Activated gamma-delta T cell treated with anti-CD3 and anti-CD28 coated beads, Interleukin-2, amount 50 U/mL, for 16 hours (primary cell): ENCODE measurements at regions not wholly inside any gene's neighbourhood (a gene's known extent, or its start where the extent isn't known, plus 50 kb on each side); places are given as distances from the start of the nearest gene placed in this dataset.

Experiments
- DNase-seq: peaks from one replicate; pipeline ENCODE4 v3.0.0-alpha.2; 2020; ENCODE audit warnings: low read depth

DNA sequence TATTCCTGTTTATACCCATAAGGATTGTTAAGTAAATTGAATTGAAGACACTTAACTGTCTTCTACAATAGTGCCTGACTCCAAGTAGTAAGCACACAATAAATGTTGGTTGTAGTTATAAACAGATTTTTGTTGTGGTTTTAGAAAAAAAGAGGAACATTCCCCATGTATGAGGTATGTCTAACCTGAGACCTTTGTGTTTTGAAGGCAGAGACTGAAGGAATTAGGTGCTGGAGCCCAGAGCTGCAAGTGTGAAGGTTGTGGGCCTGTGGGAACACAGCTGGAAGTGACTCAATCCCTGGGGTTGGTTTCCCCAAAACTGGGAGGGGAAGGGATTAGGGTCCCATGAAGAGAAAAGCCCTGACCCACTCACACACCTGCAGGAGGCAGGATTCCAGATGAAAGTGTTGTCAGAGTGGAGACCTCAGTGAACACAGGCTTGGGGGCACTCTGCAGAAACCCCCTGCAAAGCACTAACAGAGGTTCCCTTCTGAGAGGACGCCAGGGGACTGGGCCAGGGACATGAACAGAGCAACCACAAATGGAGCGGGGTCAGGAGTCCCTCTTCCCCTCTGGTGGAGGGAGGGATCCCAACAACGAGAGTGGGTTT lies 265.1 kb upstream of the KLF14 start:
- no peak for DNase-seq

GRCh38 chr7:130999926-131000325 lies 265.9 kb upstream of the KLF14 start:
- DNase-seq, result no peak

DNA sequence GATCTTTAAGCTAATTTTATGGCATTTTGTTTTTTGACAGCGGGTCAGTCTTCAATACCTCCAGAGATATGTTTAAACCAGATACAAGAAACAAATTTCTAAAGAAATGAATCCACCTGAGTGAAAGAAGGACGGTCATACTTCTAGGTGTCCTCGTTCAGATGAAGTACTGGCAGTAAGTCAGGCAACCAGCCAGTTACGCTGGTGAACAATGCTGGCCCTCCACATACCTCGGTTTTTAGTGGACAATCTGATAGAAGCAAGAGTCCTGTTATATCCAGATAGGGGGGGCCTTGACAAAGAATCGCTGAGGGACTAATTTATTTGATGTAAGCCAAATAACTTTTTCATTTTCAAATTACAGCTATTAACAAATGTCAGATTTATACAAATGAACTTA lies 266.4 kb upstream of the KLF14 start:
- no peak for DNase-seq

DNA sequence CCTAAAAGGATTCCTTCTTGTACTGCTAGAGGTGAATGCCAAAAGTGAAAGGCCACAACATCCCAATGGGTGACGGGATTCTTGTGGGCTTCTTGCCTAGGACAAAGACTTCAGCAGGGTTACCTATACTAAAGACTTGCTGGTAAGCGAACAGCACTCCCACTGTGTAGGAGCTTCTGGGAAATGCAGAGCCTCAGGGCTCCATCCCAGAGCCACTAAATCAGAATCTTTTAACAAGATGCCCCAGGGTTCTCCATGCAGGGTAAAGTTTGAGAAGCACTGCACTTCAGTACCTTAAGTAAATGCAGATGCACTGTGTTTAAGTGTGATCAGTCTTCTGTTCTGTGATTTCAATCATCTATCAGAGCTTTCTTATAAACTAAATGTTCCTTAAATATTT lies 266.9 kb upstream of the KLF14 start:
- no peak for DNase-seq

- no peak for DNase-seq
Measured at GRCh38 chr7:131002600-131002999, 268.6 kb upstream of the KLF14 start.

GRCh38 chr7:131003634-131004033 lies 269.6 kb upstream of the KLF14 start:
- no peak for DNase-seq

GRCh38 chr7:131004371-131004770 lies 270.4 kb upstream of the KLF14 start:
- DNase-seq, result no peak

DNA sequence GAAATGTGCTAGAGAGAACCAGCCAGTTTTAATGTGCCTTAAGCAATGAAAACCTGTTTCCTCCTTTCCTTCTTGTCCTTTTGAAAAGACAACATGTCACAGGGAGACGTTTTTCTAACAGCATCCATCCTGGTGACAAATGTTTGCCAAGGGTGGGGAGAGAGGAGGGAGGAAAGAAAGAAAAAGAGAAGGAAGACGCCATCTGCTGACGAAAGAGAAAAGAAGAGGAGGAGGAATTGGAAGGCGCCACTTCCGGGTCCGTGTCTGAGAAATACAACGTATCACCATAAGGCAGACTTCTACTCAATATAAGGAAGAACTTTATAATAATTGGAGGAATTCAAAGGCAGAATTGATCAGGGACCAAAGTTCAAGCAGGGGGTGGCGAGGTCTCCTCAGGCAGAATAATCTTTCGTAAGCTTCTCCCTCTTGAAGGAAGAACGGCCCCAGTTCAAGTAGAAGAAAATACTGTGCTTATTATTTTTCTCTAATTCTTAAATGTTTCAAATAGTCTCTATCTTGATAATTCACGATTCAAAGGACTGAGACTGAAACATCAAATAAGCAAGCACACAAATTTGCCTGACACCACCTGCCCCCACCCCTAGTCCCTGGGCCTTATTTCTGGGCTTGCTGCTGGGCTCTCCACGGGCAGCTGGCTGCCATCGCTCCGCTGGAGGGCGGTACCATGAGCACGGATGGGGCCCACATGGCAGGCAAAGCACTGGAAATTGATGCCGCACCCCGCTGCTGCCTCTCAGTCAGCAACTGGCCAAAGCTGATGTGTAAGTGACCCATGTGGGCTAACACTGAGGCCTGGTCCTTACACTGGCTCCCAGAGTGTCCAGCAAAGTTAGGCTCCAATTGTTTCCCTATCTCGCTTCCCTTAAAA lies 273.7 kb upstream of the KLF14 start:
- no peak for DNase-seq

- no peak for DNase-seq
Measured at GRCh38 chr7:131008840-131009711, 275.1 kb upstream of the KLF14 start.

- DNase-seq, result no peak
Measured at GRCh38 chr7:131010029-131010716, 276.2 kb upstream of the KLF14 start.

DNA sequence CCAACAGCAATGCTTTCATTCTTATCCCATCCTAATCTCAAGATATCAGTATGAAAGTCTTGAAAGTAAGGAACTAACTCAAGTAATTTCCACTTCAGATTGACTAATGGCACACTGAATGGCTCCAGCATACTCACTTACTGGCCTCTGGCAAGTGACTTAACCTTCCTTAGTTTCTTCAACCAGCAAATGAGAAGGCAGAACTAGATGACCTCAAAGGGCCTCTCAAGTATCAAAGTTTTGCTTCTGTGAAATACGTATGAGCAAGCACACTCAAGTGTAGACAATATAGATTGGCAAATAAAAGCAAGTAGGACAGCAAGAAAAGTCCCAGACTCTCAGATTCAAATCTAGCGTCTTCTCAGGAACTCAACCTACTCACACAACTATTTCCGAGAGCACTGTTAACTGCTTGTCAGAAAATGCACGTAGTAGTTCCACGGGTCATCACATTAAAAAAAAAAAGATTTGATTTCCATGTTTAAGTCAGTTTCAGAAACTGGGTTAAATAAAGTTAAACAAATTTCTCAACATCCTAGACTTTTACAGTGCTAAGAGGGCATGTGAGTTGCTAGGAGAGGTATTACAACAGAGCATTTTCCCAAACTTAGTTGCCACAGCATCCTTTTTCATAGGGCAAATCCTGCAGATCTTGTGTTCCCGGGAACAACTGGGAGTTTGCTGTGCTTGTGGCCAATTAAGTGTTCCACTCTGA lies 276.9 kb upstream of the KLF14 start:
- no peak for DNase-seq

GRCh38 chr7:131011432-131011742 lies 277.4 kb upstream of the KLF14 start:
- no peak for DNase-seq

GRCh38 chr7:131011976-131012375 lies 278.0 kb upstream of the KLF14 start:
- no peak for DNase-seq

- DNase-seq, result no peak
Measured at GRCh38 chr7:131012477-131013031, 278.5 kb upstream of the KLF14 start.

GRCh38 chr7:131013716-131014115 lies 279.7 kb upstream of the KLF14 start:
- no peak for DNase-seq

DNA sequence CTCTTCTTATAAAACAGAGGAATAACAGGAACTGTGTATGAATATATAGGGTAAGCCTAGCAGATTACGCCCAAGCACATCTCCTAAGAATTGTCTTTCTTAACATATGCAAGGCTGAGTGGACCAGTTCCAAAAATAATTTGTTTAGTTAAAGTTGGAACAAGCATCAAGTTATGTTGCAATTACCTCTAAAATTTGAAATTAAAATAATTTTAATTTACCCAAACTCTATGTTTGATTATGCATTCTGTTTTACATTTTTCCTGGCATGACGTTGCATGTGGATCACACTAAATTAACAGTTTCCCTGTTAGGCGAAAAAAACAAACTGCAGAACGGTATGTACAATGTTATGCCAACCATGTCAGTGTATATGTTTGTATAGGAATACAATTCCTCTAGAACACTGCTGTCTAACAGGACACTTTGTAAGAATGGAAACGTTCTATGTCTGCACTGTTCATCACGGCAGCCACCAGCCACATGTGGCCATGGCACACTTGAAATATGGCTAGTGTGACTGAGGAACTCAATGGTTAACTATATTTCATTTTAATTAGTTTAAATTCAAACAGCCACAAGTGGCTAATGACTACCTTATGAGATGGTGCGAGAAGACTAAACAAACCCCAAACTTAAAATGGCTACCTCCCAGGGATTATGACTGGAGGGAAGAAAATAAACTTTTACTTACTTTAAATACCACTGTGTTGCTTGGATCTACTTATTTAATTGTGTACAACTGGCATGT lies 281.1 kb upstream of the KLF14 start:
- no peak for DNase-seq

DNA sequence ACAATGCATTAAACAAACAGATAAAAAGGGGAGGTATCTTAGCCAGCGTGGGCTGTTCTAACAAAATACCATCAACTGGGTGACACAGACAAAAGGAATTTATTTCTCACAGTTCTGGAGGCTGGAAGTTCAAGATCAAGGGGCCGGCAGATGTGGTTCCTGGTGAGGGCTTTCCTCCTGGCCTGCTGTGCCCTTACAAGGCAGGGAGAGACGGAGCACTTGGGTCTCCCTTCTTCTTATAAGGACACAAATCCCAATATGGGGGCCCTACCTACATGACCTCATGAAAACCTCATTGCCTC lies 281.6 kb upstream of the KLF14 start:
- no peak for DNase-seq

DNA sequence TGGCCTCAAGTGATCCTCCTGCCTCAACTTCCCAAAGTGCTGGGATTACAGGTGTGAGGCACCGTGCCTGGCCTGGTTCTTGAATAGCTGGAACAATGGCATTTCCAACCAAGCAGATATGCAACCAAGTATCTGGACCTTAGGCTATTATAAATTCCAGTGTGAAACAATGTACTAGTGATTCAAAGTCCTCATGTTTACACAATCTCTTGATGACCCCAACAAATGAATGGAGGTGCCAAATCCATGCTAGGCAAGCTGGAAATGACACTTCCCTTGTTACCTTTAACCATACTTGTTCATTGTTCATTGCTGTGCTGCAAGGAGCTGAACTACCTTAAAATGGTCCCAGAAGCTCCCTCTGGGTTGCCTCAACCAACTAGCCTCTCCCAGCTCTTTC lies 282.2 kb upstream of the KLF14 start:
- DNase-seq, result no peak

DNA sequence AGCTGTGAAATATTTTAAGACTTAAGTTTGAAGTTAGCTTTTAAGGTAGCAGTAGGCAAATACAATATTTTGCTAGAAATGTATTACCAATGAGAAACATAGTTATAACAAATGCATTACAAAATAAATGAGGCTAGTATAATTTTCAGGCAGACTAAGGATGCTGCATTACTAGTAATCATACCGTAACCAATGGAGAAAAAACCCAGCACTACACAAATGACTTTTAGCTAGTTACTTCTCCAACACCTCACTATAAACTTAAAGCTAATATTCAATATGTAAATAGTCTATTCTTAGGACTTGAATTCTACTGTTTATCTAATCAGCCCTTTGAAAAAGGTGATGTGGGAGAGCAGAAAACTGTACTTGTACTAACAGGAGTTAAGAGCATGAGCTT lies 285.3 kb upstream of the KLF14 start:
- no peak for DNase-seq

DNA sequence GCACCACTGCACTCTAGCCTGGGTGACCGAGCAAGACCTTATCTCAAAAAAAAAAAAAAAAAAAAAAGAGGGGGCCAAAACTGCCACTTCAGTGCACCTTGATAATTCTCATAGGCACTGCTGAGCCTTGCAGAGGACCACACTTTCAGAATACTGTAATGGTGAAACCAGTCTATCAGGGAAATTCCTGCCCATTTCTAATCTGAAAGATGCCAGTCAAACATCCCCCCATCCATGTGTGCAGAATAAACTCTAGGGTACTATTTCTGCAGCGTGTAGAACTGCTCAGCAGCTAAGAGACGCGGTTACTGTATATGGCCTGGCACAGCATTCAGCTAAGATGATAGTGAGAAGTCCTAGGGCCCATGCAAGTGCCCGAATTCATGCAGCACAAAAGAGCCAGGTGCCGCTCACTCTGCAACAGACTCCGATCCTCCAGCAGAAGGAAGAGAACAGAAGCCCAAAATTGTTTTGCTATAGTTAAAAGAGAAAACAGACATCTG lies 286.8 kb upstream of the KLF14 start:
- DNase-seq, result no peak

DNA sequence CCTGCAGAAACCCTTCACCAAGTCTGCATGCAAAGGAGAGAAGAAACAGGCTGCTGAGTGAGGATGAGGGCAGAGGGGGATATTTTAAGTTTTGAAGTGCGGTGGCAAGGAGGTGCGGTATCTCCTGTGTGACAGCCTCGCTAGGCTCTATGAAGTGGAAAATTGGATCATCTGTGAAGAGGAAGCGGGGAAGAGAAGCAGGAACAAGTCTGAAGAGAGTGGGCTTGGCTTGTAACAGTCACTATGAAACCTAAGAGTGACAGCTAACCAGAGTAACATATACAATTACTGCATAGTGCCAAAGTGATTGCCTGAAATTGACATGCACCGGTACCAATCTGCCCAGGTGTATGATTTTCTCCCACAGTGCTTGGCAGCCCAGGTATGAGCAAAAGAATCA lies 287.5 kb upstream of the KLF14 start:
- DNase-seq, result no peak
